Ammon's horn (tissue), 1 donor: ENCODE measurements at regions not wholly inside any gene's neighbourhood (a gene's known extent, or its start where the extent isn't known, plus 50 kb on each side); places are given as distances from the start of the nearest gene placed in this dataset.

Source experiments
- DNase-seq: peaks from one replicate; pipeline ENCODE4 v3.0.0-alpha.2; 2016; ENCODE audit warnings: low spot score

- no peak for DNase-seq
Measured at GRCh38 chr3:31050296-31050695, 155.8 kb upstream of the GADL1 start.

- DNase-seq, result no peak
Measured at GRCh38 chr3:31051226-31051625, 156.8 kb upstream of the GADL1 start.

GRCh38 chr3:31053299-31053698, 158.8 kb upstream of the GADL1 start:
- DNase-seq, result no peak

GRCh38 chr3:31054032-31054431, 159.6 kb upstream of the GADL1 start:
- no peak for DNase-seq

- no peak for DNase-seq
Measured at GRCh38 chr3:31055757-31056156, 161.3 kb upstream of the GADL1 start.

GRCh38 chr3:31057891-31058290, 163.4 kb upstream of the GADL1 start:
- no peak for DNase-seq

- DNase-seq, result no peak
Measured at GRCh38 chr3:31064021-31064420, 169.6 kb upstream of the GADL1 start.

GRCh38 chr3:31065765-31066164, 171.3 kb upstream of the GADL1 start:
- DNase-seq, result no peak

GRCh38 chr3:31067004-31067403, 172.5 kb upstream of the GADL1 start:
- DNase-seq, result no peak

- DNase-seq, result no peak
Measured at GRCh38 chr3:31075471-31075870, 181.0 kb upstream of the GADL1 start.

GRCh38 chr3:31075876-31076275, 181.4 kb upstream of the GADL1 start:
- no peak for DNase-seq

GRCh38 chr3:31077021-31077601, 182.7 kb upstream of the GADL1 start:
- no peak for DNase-seq

GRCh38 chr3:31077826-31078225, 183.4 kb upstream of the GADL1 start:
- no peak for DNase-seq

- DNase-seq, result no peak
Measured at GRCh38 chr3:31079689-31080088, 185.2 kb upstream of the GADL1 start.

- DNase-seq, result no peak
Measured at GRCh38 chr3:31081018-31081662, 186.7 kb upstream of the GADL1 start.

GRCh38 chr3:31086148-31086547, 191.7 kb upstream of the GADL1 start:
- no peak for DNase-seq

- DNase-seq, result no peak
Measured at GRCh38 chr3:31086698-31087097, 192.2 kb upstream of the GADL1 start.

- no peak for DNase-seq
Measured at GRCh38 chr3:31091748-31092147, 197.3 kb upstream of the GADL1 start.

- DNase-seq, result no peak
Measured at GRCh38 chr3:31092748-31093589, 198.5 kb upstream of the GADL1 start.

GRCh38 chr3:31093606-31094005, 199.1 kb upstream of the GADL1 start:
- no peak for DNase-seq

- DNase-seq, result no peak
Measured at GRCh38 chr3:31094048-31094447, 199.6 kb upstream of the GADL1 start.

- DNase-seq, result no peak
Measured at GRCh38 chr3:31095255-31095654, 200.8 kb upstream of the GADL1 start.

- no peak for DNase-seq
Measured at GRCh38 chr3:31096661-31097395, 202.4 kb upstream of the GADL1 start.
